ENCODE measurements at regions not wholly inside any gene's neighbourhood (a gene's known extent, or its start where the extent isn't known, plus 50 kb on each side); places are given as distances from the start of the nearest gene placed in this dataset.
"Not testable (repeated sequence)": the region's sequence is repeated elsewhere in the genome, so short reads cannot be mapped to it uniquely, and the experiment has no call there.

DNA sequence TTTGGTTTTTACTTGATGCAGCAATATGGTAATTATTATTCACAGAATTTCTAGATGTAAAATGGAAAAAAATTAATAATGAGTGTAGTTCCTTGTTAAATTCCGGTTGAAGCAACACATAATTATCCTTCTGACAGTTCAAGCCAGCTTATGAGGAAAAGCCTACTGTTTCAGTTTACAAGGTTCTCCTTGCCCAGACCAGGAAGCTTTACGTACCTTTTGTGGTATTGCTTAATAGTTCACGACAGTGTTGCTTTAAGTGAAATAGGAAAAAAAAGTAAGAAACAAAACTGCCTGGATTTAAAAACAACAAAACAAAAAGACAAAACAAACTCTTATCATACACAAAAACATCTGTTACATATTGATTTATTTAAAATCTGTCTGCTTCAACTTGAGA is 547.3 kb upstream of the C9orf72 start:
- H3K4me3 ChIP-seq (ENCODE audit: low read depth, low read length) = no peak overlapping the region
- TF ChIP-seq, protein P1, sequence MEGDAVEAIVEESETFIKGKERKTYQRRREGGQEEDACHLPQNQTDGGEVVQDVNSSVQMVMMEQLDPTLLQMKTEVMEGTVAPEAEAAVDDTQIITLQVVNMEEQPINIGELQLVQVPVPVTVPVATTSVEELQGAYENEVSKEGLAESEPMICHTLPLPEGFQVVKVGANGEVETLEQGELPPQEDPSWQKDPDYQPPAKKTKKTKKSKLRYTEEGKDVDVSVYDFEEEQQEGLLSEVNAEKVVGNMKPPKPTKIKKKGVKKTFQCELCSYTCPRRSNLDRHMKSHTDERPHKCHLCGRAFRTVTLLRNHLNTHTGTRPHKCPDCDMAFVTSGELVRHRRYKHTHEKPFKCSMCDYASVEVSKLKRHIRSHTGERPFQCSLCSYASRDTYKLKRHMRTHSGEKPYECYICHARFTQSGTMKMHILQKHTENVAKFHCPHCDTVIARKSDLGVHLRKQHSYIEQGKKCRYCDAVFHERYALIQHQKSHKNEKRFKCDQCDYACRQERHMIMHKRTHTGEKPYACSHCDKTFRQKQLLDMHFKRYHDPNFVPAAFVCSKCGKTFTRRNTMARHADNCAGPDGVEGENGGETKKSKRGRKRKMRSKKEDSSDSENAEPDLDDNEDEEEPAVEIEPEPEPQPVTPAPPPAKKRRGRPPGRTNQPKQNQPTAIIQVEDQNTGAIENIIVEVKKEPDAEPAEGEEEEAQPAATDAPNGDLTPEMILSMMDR (IDR thresholded peaks at IDR 0.05; ENCODE audit: borderline replicate concordance, insufficient read depth, low read depth, low read length) = no peak

DNA sequence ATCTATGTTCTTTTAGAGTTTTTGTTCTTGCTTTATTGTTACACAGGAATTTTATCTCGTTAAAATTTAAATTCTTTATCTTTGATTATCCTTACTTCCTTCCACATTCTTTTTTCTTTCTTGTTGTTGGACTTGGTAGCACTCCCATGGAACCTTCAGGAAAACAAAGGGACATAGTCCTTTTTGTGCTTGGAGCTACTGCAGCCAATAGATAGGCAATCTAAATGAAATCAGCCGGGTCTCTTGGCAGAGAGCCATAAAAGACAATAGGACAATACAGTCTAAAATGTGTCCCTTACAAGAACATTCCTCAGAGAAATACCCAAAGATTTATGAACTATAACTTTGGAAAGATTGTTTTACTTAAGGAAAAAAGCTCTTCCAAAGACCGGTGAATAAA is 548.1 kb upstream of the C9orf72 start:
- TF ChIP-seq, protein P1 (IDR thresholded peaks at IDR 0.05; ENCODE audit: borderline replicate concordance, insufficient read depth, low read depth, low read length) = no peak
- H3K4me3 ChIP-seq (ENCODE audit: low read depth, low read length) = no peak overlapping the region

DNA sequence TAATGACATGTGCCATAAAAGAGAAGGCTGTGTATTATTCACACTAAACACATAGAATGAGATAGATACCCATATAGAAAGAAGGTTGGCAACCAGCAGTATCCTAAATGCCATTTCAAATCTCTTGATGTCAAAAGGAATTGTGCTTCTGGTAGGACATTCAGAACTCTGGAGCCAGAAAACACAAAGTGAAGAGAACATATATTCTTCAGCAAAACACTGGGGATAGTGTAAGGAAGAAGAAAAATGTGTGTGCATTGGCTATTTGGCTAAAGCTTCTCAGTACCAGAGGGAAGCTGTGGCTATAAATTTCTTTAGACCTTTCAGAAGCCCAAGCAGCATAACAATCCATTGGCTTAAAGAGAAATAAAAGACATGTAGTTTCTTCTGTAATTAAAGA is 551.6 kb upstream of the C9orf72 start:
- TF ChIP-seq, protein P1 (IDR thresholded peaks at IDR 0.05; ENCODE audit: borderline replicate concordance, insufficient read depth, low read depth, low read length) = no peak
- H3K4me3 ChIP-seq (ENCODE audit: low read depth, low read length) = no peak overlapping the region

DNA sequence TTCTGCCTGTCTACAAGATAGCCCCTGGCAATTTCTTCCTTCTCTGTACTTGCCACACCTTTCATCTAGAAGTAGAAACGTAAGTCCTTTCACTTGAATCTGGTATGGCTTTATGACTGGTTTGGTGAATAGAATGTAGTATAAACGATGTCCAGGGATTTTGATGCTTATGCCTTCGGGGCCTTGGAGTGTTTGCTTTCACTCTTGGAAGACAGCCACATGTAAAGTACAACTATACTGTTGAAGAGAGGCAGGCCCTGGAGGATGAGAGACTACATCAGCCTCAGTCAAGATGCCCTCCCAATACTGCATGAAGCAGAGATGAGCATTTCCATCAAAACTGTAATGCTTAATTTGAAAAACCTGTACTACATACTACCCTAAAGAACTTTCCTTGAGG is 553.8 kb upstream of the C9orf72 start:
- no peak overlapping the region for H3K4me3 ChIP-seq (ENCODE audit: low read depth, low read length)
- TF ChIP-seq, protein P1 (IDR thresholded peaks at IDR 0.05; ENCODE audit: borderline replicate concordance, insufficient read depth, low read depth, low read length) = no peak

DNA sequence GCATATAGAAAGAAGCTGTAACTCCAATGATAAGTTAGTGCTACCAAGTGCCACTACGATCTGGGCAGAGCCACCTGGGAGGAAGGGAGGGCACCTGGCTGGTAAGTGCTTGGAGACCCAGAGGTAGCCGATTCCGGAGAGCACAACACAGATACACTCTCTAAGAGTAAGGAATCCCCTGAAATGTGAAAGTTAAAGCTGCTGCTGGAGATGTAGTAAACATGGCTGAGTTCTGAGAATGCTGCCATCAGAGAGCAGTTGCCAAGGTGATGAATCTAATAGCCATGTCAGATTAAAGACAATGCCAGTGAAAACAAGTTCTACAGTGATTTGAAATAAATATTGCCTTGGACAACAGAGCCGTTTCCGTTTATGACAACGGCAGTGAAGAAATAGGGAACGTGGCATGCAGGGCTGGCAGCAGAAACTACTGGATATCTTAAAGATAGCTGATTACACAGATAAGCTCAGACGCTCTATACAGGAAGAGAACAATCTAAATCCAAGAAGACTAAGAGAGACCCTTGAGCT is 561.2 kb upstream of the C9orf72 start:
- H3K4me3 ChIP-seq (ENCODE audit: low read depth, low read length) = no peak overlapping the region
- TF ChIP-seq, protein P1 (IDR thresholded peaks at IDR 0.05; ENCODE audit: borderline replicate concordance, insufficient read depth, low read depth, low read length) = no peak

DNA sequence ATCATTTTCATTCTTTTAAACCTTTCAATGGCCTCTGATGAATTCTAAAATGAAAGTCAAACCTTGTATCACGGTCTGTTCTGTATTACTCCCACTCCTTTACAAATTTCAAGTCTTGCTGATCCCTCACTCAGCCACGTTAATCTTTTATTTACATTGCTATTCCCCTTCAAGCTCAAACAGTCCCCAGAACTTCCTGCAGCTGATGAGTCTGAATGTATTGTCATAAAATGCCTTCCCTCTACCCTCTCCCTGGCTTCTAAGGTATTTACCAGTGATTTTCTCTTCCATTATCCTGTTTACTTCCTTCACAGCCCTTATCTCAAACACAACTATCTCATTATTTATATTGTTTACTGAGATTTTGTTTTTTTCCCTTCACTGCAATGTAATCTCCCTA is 562.3 kb upstream of the C9orf72 start:
- H3K4me3 ChIP-seq (ENCODE audit: low read depth, low read length) = no peak overlapping the region
- TF ChIP-seq, protein P1 (IDR thresholded peaks at IDR 0.05; ENCODE audit: borderline replicate concordance, insufficient read depth, low read depth, low read length) = no peak

DNA sequence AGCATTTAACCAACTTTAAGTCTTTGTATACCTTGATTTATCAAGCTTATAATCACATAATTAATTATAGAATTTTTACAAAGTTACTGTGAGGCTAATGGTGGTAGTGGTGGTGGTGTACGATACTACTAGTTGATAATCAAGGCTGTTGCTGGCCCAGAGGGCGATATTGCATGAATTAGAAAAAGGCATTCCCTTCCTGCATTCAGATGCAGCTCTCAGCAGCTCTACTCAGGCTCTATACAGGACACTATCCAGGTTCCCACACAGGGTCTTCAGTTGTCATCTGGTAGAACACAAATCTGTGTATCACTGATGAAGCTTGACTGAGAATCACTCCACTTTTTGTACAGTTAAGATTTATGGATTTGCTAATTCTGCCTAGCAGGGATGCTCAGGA is 562.8 kb upstream of the C9orf72 start:
- H3K4me3 ChIP-seq (ENCODE audit: low read depth, low read length) = no peak overlapping the region
- TF ChIP-seq, protein P1 (IDR thresholded peaks at IDR 0.05; ENCODE audit: borderline replicate concordance, insufficient read depth, low read depth, low read length) = no peak

DNA sequence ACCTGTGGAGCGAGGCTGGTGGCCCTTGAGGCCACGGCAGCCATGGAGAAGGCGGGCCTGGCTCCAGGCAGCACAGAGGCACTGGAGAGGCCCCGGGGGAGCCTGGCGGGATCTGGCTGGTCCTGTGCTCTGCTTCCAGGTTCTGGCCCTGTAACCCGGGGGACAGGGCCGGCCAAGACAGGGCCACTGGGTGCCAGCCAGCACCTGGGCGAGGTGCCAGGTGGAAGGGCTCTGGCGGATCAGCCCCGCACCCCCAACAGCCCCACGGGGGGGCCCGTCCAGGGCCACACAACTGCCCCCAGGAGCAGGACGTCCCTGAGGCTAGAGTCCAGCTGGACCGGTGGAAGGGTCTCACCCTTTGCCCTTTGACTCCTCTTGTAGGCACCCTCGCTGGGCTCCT is 574.1 kb upstream of the C9orf72 start:
- H3K4me3 ChIP-seq (ENCODE audit: low read depth, low read length) = not testable (repeated sequence)

DNA sequence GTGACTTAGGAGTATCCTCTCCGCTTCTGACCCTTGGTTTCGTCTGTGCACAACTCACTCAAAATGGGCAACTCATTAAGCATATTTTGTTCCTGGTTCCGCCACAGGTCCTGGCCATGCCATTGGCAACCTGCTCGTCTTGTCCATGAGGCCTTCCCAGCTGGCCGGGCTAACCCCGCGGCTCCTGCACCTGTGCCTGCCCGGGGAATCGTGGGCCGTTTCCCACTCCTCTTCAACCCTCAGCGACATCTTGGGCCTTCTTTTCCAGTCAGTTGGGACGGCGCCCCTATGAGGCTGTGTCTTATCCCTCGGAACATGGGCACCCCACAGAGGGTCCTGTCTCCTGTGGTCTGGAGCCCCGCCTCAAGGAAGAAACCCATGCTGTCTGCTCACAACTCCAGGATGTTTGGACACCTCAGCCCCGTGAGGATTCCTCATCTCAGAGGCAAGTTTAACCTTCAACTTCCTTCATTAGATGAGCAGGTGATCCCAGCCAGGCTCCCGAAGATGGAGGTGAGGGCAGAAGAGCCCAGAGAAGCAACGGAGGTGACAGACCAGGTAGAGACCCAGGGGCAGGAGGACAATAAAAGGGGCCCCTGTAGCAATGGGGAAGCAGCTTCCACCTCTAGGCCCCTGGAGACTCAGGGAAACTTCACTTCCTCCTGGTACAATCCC is 574.8 kb upstream of the C9orf72 start:
- H3K4me3 ChIP-seq (ENCODE audit: low read depth, low read length) = not testable (repeated sequence)

DNA sequence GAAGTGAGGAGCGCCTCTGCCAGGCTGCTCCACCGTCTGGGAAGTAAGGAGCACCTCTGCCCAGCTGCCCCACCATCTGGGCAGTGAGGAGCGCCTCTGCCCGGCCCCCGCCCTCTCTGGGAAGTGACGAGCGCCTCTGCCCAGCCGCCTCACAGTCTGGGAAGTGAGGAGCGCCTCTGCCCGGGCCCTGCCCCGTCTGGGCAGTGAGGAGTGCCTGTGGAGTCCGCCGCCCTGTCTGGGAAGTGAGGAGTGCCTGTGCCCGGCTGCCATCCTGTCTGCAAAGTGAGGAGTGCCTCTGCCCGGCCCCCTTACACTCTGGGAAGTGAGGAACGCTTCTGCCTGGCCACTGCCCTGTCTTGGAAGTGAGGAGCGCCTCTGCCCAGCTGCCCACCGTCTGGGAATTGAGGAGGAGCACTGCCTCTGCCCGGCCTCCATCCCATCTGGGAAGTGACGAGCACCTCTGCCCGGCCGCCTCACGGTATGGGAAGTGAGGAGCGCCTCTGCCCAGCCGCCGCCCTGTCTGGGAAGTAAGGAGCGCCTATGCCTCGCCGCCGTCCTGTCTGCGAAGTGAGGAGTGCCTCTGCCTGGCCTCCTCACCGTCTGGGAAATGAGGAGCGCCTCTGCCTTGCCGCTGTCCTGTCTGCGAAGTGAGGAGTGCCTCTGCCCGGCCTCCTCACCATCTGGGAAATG is 576.2 kb upstream of the C9orf72 start:
- H3K4me3 ChIP-seq (ENCODE audit: low read depth, low read length) = not testable (repeated sequence)

Data from GM12875 (cell line).